ENCODE measurements at regions not wholly inside any gene's neighbourhood (a gene's known extent, or its start where the extent isn't known, plus 50 kb on each side); places are given as distances from the start of the nearest gene placed in this dataset.
"Not testable (repeated sequence)": the region's sequence is repeated elsewhere in the genome, so short reads cannot be mapped to it uniquely, and the experiment has no call there.

DNA sequence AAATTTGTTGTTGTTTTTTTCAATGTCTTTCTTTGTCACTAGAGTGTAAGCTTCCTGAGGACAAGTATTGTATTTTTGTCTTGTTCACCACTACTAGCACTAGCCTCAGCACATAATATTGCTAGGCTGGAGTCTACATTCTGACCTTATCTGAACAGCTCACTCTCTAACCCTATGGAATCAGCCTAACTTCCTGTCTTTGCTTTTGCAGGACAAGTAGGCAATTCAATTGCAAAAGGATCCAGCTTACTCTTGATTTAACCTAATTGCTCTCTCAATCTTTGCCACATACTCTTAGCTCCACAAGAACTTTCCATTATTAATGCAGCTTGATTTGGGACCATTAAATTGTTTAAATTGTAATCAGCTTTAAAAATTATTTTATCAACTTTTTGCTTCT is 308.5 kb downstream of the MAN2A1 start:
- H3K27me3 ChIP-seq = no peaks in the 10 kb centered on the region
- intact Hi-C loops (cut with DNase I; ENCODE audit: low total_unique reads) = no loop called here
- no peaks in the 10 kb centered on the region for H3K9me3 ChIP-seq
- H3K4me3 ChIP-seq = no peak overlapping the region
- no peaks in the 10 kb centered on the region for H3K36me3 ChIP-seq
- H3K4me1 ChIP-seq = no peaks in the 10 kb centered on the region
- no peak overlapping the region for H3K27ac ChIP-seq
- no peak for TF ChIP-seq POLR2A (IDR thresholded peaks at IDR 0.05)
- TF ChIP-seq, protein P1, sequence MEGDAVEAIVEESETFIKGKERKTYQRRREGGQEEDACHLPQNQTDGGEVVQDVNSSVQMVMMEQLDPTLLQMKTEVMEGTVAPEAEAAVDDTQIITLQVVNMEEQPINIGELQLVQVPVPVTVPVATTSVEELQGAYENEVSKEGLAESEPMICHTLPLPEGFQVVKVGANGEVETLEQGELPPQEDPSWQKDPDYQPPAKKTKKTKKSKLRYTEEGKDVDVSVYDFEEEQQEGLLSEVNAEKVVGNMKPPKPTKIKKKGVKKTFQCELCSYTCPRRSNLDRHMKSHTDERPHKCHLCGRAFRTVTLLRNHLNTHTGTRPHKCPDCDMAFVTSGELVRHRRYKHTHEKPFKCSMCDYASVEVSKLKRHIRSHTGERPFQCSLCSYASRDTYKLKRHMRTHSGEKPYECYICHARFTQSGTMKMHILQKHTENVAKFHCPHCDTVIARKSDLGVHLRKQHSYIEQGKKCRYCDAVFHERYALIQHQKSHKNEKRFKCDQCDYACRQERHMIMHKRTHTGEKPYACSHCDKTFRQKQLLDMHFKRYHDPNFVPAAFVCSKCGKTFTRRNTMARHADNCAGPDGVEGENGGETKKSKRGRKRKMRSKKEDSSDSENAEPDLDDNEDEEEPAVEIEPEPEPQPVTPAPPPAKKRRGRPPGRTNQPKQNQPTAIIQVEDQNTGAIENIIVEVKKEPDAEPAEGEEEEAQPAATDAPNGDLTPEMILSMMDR (IDR thresholded peaks at IDR 0.05) = no peak
- DNase-seq = no peak

DNA sequence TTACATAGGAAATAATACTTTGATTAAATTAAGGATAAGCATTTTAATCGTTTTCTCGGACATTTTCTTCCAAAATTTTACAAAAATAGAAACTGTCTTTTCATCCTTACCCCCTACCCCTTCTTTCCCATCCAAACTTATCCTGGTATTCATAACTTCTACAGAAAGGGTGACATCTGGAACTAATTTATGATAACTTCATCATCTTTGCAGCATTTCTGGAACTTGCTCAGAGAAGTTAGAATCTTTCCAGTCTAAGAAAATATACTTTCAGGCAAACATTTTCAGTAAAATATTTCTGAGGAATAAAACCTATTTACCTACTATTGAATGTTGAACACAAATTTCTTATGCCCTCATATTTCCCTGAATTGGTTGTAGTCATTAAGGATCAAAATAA is 309.0 kb downstream of the MAN2A1 start:
- H3K36me3 ChIP-seq = no peaks in the 10 kb centered on the region
- H3K4me1 ChIP-seq = no peaks in the 10 kb centered on the region
- no peak overlapping the region for H3K4me3 ChIP-seq
- H3K27me3 ChIP-seq = no peaks in the 10 kb centered on the region
- no peak overlapping the region for H3K27ac ChIP-seq
- TF ChIP-seq POLR2A (IDR thresholded peaks at IDR 0.05) = no peak
- TF ChIP-seq, protein P1 (IDR thresholded peaks at IDR 0.05) = no peak
- intact Hi-C loops (cut with DNase I; ENCODE audit: low total_unique reads) = no loop called here
- DNase-seq = no peak
- no peaks in the 10 kb centered on the region for H3K9me3 ChIP-seq

DNA sequence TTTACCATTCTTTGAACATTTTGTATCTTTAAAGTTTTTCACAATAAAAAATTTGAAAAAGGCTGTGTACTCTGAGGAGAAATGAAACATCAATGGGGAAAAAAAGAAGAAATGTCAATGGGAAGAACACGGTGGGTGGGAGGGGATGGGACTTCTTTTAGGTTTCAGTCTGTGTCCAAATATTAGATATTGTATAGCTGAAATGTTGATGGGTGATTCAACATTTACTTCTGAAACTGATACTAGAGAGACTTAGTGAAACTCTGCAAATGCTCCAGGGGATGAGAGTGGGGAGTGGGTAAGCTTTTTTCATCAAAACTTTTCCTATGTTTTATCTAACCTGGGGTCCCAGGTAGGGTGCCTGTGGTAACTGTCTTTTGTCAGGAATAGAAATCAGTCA is 311.9 kb downstream of the MAN2A1 start:
- Histone ChIP-seq H3K27ac (no peak overlapping the region), H3K9me3 (no peaks in the 10 kb centered on the region), H3K36me3 (no peaks in the 10 kb centered on the region), H3K4me1 (no peaks in the 10 kb centered on the region), H3K27me3 (no peaks in the 10 kb centered on the region), H3K4me3 (no peak overlapping the region)
- DNase-seq = no peak
- no peak for TF ChIP-seq POLR2A (IDR thresholded peaks at IDR 0.05)
- TF ChIP-seq, protein P1 (IDR thresholded peaks at IDR 0.05) = no peak
- intact Hi-C loops (cut with DNase I; ENCODE audit: low total_unique reads) = no loop called here

DNA sequence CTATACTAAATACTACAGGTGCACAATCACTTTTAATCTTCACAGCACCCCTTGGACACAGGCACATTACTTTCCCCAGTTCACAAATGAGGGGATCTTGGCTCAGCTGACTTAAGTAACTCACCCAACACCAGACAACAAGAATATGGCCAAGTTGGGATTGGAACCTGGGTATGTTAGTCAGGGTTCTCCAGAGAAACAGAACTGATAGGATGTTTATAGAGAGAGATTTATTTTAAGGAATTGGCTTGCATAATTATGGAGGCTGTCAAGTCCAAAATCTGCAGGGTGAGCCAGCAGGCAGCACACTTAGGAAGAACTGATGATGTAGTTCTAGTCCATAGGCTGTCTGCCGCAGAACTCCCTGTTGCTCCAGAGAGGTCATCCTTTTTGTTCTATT is 312.9 kb downstream of the MAN2A1 start:
- no peak for DNase-seq
- no peaks in the 10 kb centered on the region for H3K27me3 ChIP-seq
- no peaks in the 10 kb centered on the region for H3K9me3 ChIP-seq
- no peaks in the 10 kb centered on the region for H3K36me3 ChIP-seq
- H3K27ac ChIP-seq = no peak overlapping the region
- no peaks in the 10 kb centered on the region for H3K4me1 ChIP-seq
- TF ChIP-seq, protein P1 (IDR thresholded peaks at IDR 0.05) = no peak
- no peak for TF ChIP-seq POLR2A (IDR thresholded peaks at IDR 0.05)
- intact Hi-C loops (cut with DNase I; ENCODE audit: low total_unique reads) = no loop called here
- no peak overlapping the region for H3K4me3 ChIP-seq

DNA sequence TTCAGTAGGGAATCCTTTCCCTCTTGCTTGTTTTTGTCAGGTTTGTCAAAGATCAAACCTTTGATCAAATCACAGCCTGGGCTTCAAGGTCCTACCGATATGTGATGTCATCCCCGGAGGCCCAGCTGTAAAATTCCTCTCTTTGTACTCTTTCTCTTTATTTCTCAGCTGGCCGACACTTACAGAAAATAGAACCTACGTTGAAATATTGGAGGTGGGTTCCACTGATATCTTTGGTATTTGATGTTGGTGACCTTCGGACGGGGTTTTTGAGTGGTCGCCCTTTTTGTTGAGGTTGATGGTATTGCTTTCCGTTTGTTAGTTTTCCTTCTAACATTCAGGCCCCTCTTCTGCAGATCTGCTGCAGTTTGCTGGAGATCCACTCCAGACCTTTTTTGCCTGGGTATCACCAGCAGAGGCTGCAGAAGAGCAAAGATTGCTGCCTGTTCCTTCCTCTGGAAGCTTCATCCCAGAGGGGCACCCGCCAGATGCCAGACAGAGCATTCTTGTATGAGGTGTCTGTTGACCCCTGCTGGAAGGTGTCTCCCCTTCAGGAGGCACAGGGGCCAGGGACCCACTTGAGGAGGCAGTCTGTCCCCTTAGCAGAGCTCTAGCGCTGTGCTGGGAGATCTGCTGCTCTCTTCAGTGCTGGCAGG is 316.3 kb downstream of the MAN2A1 start:
- intact Hi-C loops (cut with DNase I; ENCODE audit: low total_unique reads); DNase-seq; H3K27ac ChIP-seq; H3K4me1 ChIP-seq; H3K9me3 ChIP-seq; H3K27me3 ChIP-seq; H3K4me3 ChIP-seq; H3K36me3 ChIP-seq: not testable (repeated sequence)

DNA sequence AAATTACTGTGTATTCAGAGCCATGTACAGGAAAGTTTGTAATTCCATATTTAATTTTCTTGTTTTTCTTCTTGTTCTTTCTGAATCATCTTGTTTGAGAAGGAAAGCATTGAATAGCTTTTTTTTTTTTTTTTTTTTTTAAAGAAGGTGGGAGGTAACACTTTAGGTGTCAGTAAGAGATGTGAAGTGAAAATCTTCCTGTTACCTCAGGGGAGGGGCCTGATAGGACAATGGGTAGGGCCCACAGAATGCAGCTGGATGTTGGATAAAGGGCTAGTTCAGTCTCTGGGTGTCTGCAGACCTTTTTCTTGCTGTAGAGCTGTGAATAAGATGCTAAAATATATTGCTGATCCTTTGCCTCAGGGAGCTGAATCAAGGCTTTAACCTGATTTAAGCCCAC is 317.4 kb downstream of the MAN2A1 start:
- H3K27ac ChIP-seq = no peak overlapping the region
- no peaks in the 10 kb centered on the region for H3K4me1 ChIP-seq
- H3K36me3 ChIP-seq = no peaks in the 10 kb centered on the region
- no peaks in the 10 kb centered on the region for H3K9me3 ChIP-seq
- TF ChIP-seq POLR2A (IDR thresholded peaks at IDR 0.05) = no peak
- TF ChIP-seq, protein P1 (IDR thresholded peaks at IDR 0.05) = no peak
- no peak for DNase-seq
- no peak overlapping the region for H3K4me3 ChIP-seq
- intact Hi-C loops (cut with DNase I; ENCODE audit: low total_unique reads) = no loop called here
- H3K27me3 ChIP-seq = no peaks in the 10 kb centered on the region

Measured in uterus (tissue), 3 donors.